NB4 (cell line): ENCODE measurements at regions not wholly inside any gene's neighbourhood (a gene's known extent, or its start where the extent isn't known, plus 50 kb on each side); places are given as distances from the start of the nearest gene placed in this dataset.

Experiments
- CTCF ChIP-seq: IDR thresholded peaks from one replicate; pipeline ENCODE4 v1.5.1; 2012; ENCODE audit warnings: low read depth, low read length
- MAX ChIP-seq: IDR thresholded peaks from 2 replicates; pipeline ENCODE4 v1.6.1; 2011; ENCODE audit warnings: low read depth, low read length
- POLR2A ChIP-seq: IDR thresholded peaks from 2 replicates; pipeline ENCODE4 v1.6.1; 2011; ENCODE audit warnings: mild to moderate bottlenecking; ENCODE audit not compliant: insufficient read length; ENCODE audit errors: extremely low read depth

- TF ChIP-seq CTCF (no peak), POLR2A (no peak), MAX (no peak)
Measured at GRCh38 chr16:79336437-79337229, 263.9 kb downstream of the MAF start.
